HG03097 (cell line): ENCODE measurements at regions not wholly inside any gene's neighbourhood (a gene's known extent, or its start where the extent isn't known, plus 50 kb on each side); places are given as distances from the start of the nearest gene placed in this dataset.
"Not testable (repeated sequence)": the region's sequence is repeated elsewhere in the genome, so short reads cannot be mapped to it uniquely, and the experiment has no call there.

Source experiments
- ATAC-seq: cut with Tn5 transposase; IDR thresholded peaks from one replicate; pipeline ENCODE4 v1.9.1; 2021; ENCODE audit not compliant: unreplicated experiment, low FRiP score

DNA sequence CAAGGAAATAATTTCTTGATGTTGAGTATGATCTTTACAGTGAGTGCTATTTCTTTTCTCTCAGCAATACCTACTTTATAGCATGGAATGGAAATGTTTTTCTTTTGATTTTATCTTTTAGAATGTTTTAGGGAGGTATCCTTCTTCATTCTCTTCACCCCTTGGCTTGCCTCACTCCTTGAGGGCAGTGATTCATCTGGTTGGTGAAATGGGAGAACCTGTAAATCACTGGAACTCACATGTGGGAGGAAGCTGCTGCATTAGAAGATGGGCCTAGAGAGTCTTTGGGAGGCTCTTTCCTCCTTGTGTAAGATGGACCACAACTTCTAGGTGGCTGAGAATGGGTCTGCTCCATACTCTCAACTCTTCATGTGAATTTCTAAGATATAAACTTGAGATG is 244.8 kb upstream of the SYNCRIP start:
- ATAC-seq = no peak

DNA sequence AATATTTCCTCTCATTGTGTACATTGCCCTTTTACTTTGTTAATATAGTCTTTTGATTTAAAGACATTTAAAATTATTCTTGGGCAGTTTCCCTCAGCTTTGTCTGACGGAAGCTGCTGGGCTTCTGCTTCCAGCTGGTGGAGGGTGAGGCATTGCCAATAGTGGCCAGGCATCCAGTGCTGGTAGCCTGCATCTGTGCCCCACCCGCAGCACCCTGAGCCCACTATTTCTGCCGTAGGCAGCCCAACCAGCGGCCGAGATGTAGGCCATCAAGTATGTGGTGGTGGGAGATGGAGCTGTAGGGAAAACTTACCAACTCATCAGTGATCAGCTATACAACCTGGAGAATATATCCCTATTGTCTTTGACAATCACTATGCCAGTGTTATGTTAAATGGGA is 226.0 kb upstream of the SYNCRIP start:
- ATAC-seq = no peak

DNA sequence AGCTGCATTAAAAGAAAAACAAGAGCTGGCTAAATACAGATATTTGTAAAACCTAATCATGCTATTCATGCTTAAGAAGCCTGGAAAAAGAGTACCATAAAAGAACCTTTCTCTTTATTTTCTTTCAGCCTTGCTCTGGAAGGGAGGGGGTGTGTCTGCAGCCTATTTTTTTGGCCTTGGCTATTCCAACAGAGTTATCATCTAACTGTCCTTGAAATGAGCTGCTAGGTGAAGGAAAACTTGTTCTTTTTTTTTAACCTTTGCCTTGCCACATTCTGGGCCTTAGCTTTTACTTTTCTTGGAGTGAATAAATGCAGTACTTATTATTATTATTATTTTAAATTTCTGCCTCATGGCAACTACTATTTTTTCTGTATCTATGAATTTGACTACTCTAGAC is 224.9 kb upstream of the SYNCRIP start:
- ATAC-seq = no peak

DNA sequence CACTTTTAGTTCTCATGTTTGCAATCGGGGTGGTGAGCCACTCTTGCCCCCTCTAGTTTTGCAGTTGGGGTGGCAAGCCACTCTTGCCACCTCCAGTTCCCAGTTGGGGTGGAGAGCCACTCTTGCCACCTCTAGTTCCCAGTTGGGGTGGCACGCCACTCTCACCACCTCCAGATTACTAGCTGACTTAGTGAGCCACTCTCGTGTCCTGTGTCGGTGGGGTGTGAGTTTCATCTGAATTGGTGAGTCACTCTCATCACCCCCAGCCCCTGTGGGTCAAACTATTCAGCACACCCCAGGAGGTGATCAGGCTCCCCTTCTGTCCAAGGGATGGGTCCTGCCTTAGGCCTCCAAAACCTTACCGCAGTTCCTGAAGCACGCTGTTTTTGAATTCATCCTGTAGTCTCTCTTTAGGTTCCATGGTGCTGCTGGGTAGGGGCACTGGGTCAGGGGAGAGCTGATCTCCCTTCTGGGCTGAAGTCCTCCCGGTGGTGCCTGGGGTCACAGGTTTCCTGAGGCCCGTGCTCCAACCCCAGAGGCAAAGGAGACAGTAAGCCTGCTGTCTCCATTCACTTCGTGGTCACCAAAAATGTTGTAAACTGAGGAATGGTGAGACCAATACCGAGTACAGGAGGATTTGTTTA is 224.2 kb upstream of the SYNCRIP start:
- ATAC-seq = no peak

DNA sequence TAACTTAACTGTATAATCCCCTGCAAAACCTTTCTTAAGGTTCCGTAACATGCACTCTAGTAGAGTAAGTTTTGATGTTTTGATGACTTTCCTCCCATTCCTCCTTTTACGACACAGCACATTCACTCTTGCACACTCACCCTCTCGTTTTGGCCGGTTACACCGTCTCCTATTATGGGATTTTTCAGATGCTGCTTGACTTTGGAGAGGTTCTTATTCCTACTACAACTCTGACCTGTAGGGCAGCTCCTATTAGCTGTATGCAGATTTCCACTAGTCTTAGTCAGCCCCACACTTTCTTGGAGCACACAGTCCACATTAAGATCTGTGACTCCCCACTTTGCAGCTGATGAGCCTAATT is 223.7 kb upstream of the SYNCRIP start:
- no peak for ATAC-seq

DNA sequence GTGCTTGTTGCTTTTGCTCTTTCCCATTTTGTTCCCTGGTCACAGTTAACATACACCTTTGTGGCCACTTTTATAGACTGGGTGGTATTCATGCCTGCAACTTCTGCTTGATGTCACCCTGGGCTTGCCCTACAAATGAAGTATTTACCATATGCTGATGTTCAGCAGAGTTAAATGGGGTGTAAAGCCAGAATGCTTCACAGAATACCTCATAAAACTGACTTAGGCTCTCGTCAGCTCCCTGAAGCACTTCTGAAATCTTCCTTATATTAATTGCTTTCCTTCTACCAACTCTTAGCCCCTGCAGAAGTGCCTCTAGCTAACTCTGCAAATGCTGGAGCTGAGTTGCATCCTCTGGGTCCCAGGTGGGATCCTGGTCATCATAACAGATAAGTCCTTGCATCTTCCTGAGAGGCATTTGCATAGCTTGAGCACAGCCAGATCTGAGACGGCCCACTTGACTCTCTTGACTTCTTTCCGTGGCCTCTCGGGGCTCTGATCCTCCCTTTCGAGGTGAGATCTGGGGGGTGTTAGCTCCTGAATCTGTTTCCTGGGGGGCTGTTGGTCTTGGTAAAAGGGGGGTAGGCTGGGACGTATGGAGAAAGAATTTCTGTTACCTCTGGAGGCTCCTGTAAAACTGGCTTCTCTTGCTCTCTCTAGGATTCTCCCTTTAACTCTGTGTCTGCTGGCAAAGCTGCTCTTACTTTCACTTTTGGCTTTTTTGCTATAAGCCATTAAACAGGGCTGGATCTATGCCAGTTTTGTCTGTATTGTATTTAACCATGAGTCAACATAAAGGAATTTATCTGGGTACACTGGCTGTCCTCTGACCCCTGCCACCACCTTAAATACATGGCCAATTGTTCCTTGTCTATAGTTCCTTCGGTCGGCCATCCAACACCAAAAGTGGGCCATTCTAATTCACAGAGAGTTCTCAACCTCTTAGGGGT is 223.0 kb upstream of the SYNCRIP start:
- peak; percentile 72 for ATAC-seq

DNA sequence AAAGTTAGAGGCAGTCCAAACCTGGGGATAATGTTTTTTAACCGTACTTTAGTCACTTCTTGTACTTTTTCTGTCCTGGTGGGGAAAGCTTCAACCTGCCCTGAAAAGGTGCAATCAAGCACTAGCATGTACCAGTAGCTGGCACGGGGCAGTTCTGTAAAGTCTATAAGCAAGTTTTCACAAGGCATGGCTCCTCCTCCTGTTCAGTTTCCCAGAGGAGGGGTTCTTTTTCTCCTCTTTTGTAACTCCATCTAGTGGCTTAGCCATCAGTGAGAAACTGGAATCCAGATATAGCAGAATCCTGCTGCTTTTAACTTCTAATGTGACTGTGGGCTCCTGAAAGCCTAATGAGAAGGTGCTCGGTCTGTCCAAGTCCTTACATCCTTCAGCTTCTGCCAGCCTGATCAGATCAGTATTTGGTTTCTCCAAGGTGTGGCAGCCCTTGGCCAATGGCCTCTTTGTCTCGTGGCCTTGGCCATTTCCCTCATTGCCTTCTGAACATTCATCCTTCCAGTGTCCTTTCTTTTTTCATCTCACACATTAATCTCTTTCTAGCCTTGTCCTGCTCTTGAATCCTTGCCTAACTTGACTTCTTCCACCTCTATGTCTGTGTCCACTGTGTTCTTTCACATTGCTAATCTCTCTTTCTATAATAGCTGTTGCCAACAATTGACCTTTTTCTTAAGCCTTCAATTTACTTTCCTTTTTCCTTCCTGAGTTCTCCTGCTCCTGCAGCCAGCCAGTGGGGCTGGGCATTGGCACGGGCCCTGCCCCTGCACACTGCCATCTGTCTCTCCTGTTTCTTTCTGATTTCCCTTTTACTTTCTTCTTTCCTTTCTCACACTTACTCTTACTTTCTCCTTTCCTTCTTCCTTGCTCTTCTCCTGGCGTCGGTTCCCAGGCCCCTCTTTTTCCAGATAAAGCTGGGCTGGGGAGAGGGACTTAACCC is 222.0 kb upstream of the SYNCRIP start:
- no peak for ATAC-seq

DNA sequence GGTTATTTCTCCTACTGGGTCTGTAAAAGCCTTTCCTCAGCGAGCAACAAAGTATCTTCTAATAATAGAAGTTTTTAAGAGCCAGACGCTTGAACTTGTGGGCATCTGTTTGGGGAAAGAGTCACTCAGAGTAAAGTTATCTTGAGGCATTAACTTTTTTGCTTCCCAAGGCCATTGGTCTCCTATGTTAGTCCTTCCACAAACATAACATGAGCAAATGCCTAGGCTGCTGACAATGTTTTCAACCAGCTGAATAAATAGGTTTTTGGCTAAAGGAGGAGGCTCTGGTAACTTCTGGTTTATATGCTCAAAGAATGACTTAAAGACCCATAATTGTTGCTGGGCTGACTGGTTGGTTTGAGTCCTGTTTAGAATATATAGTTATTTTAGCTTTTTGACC is 213.5 kb upstream of the SYNCRIP start:
- ATAC-seq = no peak

DNA sequence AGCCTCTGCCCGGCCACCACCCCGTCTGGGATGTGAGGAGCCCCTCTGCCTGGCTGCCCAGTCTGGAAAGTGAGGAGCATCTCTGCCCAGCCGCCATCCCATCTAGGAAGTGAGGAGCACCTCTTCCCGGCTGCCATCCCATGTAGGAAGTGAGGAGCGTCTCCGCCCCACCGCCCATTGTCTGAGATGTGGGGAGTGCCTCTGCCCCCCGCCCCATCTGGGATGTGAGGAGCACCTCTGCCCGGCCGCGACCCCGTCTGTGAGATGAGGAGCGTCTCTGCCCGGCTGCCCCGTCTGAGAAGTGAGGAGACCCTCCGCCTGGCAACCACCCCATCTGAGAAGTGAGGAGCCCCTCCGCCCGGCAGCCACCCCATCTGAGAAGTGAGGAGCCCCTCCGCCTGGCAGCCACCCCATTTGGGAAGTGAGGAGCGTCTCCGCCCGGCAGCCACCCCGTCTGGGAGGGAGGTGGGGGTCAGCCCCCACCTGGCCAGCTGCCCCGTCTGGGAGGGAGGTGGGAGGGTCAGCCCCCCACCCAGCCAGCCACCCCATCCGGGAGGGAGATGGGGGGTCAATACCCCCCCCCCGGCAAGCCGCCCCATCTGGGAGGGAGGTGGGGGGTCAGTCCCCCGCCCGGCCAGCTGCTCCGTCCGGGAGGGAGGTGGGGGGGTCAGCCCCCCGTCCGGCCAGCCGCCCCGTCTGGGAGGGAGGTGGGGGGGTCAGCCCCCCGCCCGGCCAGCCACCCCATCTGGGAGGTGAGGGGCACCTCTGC is 195.8 kb upstream of the SYNCRIP start:
- not testable (repeated sequence) for ATAC-seq

DNA sequence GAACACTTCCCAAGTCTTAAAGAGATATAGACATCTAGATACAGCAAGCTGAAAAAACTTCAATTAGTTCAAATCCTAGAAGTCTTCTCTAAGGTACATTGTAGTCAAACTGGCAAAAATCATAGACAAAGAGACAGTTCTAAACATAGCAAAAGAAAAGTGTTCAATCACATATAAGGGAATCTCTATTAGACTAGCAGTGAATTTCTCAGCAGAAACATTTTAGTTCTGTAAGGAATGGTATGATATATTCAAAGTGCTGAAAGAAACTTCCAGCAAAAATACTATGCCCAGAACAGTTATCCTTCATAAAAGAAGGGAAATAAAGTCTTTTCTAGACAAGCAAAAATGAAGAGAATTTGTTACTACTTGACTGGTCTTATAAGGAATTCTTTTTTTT is 186.3 kb upstream of the SYNCRIP start:
- ATAC-seq = no peak

DNA sequence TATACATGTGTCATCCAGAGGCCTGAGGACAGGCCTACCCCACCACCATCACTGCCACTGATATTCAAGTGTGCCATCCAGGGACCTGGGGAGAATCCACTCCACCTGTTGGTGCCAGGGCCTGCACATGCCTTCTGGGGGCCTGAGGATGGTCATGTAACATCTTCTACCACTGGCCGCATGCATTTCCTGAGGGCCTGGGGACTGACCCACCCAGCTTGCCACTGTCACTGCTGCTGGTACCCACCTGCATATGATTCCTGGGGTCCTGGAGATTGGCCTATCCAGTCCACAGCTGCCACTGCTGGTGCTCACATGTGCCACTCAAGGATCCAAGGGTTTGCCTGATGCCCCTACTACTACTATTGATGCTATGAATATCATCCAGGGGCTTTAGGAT is 184.3 kb upstream of the SYNCRIP start:
- no peak for ATAC-seq

DNA sequence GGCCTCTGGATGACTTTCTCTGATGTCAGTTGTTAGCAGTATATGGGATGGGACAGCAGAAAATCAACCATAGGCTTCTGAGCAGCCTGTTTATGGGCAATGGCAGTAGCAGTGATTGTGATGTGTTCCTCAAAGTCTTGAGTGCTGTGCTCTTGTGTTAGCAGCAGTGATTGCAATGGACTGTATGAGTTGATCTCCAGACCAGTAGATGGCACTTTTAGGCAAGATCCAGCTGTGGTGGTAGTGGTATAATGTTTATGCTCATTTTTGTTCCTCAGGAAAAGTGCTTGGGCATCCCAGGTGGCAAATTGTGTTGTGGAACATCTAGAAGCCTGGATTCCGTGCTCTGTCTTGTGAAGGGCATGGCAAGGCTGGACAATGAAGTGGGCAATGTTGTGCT is 181.6 kb upstream of the SYNCRIP start:
- no peak for ATAC-seq

DNA sequence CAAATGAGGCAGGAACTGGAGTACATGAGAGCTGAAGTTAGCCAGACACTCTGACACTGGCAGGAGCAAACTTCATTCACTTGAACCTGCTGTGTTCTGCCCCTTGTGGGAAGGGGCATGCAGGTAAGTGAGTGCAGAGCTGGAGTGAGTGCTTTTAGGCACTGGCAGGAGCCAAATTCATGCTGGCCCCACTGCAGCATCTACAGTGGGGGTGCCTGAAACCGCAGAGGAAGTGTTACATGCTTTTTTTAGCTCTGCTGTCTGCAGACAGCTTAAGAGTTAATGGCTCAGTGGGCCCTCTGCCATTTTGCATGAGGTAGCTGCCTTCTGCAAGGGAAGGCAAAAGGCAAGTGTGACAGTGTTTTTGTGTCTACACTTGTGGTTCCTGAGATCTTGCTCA is 167.9 kb upstream of the SYNCRIP start:
- no peak for ATAC-seq

DNA sequence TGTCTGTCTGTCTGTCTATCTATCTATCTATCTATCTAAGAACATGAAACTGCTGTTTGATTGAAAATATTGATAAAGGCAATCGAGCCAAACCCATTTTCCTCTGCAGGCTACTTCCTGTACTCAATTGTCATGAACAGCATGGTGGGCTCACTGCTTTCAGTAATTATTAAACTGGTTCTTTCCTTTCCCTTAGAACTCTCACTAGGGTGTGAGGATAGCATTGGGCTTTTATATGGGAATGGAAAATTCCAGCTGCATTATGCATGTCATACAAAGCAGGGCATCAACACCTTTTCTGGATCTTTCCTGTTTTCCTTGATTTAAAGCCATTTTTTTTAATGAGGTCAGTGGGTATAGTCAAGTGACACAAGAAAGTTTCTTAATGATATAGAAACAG is 161.0 kb upstream of the SYNCRIP start:
- ATAC-seq = no peak

DNA sequence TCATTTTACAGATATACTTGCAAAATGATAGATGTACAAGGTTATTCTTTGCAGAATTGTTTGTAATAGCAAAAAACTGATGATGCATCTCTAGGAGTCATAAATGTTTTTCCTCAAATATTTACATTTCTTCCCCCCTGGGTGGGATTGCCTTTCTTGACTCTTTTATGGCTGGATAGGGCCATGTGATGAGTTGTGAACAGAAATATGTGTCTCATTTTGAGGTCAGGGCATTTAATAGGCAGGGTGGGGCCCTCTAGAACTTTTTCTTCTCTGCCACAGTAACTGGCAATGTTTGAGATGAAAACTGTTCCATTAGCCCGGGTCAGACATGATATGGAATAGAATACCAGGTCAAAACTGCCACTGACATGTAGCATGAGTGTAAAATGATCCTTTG is 159.5 kb upstream of the SYNCRIP start:
- ATAC-seq = no peak

DNA sequence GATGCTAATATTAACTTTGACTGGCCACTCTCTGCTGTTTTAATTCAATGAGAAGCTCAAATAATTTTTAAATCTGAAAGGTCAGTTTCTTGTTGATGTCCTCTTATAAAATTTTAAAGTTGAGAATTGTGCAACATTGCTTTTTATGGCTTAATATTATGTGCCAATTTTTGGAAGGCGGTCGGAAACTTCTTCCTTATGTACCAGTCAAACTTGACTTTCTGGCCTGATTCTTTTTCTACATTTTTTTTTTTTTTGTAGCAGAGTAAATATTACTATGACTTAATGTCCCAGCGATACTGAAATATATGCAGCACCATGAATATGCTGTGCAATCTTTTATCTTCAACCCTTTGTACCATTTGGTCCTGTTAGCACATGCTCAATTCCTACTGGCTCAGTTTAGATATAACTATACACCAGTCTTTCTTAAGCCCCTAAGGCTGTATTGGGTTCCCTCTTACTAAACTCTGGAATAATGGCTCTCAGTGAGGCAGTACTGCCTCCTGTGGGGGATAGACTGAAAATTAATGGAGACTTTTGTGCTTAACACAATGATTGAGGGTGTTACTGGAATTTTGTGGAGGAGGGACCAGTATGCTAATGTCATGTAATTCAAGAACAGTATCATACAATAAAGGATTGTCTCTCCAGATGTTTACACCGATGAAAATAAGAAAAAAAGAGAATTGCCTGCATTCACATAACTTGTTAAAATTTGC is 156.4 kb upstream of the SYNCRIP start:
- ATAC-seq = no peak

DNA sequence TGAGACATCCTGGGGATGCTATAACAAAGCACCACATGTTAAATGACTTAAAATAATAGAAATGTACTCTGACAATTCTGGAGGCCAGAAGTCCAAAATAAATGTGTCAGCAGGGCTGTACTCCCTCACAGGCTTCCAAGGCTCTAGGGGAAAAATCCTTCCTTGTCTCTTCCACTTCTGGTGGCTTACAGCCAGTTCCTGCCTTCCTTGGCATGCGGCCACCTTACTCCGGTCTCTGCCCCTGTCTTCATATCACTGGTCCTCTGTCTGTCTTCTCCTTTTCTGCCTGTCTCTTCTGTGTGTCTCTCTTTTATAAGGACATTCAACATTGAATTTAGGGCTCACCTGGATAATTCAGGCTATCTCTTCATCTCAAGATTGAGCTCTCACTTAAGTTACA is 155.3 kb upstream of the SYNCRIP start:
- ATAC-seq = no peak

DNA sequence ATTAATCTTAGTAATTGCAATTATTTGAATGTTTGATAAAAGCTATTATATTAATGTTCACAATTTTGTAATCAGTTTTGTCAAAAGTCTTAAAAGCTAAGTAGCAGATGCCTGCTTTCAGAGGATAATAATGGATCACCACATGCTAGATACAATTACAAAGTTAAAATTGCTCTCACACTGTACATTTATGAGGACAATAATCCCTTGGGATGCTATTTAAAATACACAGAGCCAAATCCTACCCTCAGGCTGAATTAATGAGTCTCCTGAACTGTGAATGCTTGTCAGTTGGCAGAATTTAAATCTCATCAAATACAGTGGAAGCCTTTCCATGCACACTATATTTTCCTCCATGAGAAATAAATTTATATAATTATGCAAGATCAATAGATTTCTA is 153.3 kb upstream of the SYNCRIP start:
- ATAC-seq = no peak

DNA sequence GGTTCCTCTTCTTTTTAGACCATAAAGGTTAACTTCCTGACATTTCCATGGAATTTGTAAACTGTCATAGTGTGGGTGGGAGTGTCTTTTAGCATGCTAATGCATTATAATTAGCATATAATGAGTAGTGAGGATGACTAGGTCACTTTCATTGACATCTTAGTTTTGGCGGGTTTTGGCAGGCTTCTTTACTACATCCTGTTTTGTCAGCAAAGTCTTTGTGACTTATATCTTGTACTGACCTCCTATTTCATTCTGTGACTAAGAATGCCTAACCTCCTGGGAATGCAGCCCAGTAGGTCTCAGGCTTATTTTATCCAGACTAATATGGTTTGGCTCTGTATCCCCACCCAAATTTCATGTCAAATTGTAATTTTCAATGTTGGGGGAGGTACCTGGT is 149.6 kb upstream of the SYNCRIP start:
- ATAC-seq = no peak

DNA sequence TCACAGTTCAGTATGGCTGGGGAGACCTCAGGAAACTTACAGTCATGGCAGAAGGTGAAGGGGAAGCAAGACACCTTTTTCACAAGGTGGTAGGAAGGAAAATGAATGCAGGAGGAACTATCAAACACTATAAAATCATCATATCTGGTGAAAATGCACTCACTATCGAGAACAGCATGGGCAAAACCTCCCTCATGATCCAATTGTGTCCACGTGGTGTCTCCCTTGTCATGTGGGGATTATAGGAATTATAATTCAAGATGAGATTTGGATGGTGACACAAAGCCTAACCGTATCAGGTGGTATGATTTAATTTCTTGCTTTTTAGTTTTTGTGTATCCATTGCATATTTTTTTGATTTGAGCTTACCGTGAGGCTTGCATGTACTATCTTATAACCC is 133.2 kb upstream of the SYNCRIP start:
- ATAC-seq = no peak
